OCI-LY1 (cell line): ENCODE measurements at regions not wholly inside any gene's neighbourhood (a gene's known extent, or its start where the extent isn't known, plus 50 kb on each side); places are given as distances from the start of the nearest gene placed in this dataset.

Source experiments
- CTCF ChIP-seq: fragments of 200-600 bp; sonication (generic), shearing (Covaris generic); IDR thresholded peaks from 2 replicates; pipeline ENCODE4 v1.5.1; 2017; ENCODE audit warnings: mild to moderate bottlenecking, antibody characterized with exemption, low read length, moderate library complexity, mixed read lengths
- EZH2 ChIP-seq: fragments of 200-600 bp; sonication (generic), shearing (Covaris generic); IDR thresholded peaks from 2 replicates; pipeline ENCODE4 v1.8.0; 2017; ENCODE audit warnings: borderline replicate concordance, mixed run types, mild to moderate bottlenecking, antibody characterized with exemption, low read length, moderate library complexity, mixed read lengths

GRCh38 chr4:125727931-125728330, 413.2 kb downstream of the FAT4 start:
- TF ChIP-seq CTCF (no peak), EZH2 (no peak)
